Gastroesophageal sphincter (tissue), 4 donors: ENCODE measurements at regions not wholly inside any gene's neighbourhood (a gene's known extent, or its start where the extent isn't known, plus 50 kb on each side); places are given as distances from the start of the nearest gene placed in this dataset.

Experiments
- ATAC-seq: fragments of 150-250 bp; one replicate; pipeline ENCODE4 v1.9.1; 2016; ENCODE audit warnings: mild to moderate bottlenecking, moderate library complexity
- H3K27ac ChIP-seq, 4 donors: fragments of 200-600 bp; sonication (generic) in 3 of 4; 1 replicate in 3 of 4; 2 replicates in 1 of 4; pipeline ENCODE4 v1.5.1; 2016 to 2019
- H3K27me3 ChIP-seq: fragments of 200-600 bp; sonication (generic); one replicate; pipeline ENCODE4 v1.5.1; 2019
- H3K36me3 ChIP-seq, 2 donors: fragments of 200-600 bp; sonication (generic); one replicate each; pipeline ENCODE4 v1.5.1; 2019; ENCODE audit warnings: control low read depth in 1 of 2
- H3K4me1 ChIP-seq, 3 donors: fragments of 200-600 bp; sonication (generic); 1 replicate in 2 of 3; 2 replicates in 1 of 3; pipeline ENCODE4 v1.5.1; 2016 to 2019; ENCODE audit warnings: control low read depth in 2 of 3
- H3K4me3 ChIP-seq, 2 donors: fragments of 200-600 bp; sonication (generic); one replicate each; pipeline ENCODE4 v1.5.1; 2019; ENCODE audit warnings: mild to moderate bottlenecking in 1 of 2, moderate library complexity in 1 of 2
- H3K9me3 ChIP-seq, 3 donors: fragments of 200-600 bp; sonication (generic); one replicate each; pipeline ENCODE4 v1.5.1; 2017 to 2019; ENCODE audit warnings: control low read depth in 2 of 3
- CTCF ChIP-seq, 4 experiments: fragments of 200-600 bp in 2 of 4; fragments of 450-650 bp in 2 of 4; sonication (generic) in 1 of 4; IDR thresholded peaks; one replicate each; pipeline ENCODE4 v1.5.1; 2017 to 2019; ENCODE audit warnings: antibody characterized with exemption in 4 of 4, mild to moderate bottlenecking in 2 of 4, moderate library complexity in 2 of 4
- EP300 ChIP-seq: sonication (generic); formaldehyde crosslinking; IDR thresholded peaks from one replicate; pipeline ENCODE4 v1.6.1; 2017; ENCODE audit warnings: antibody characterized with exemption, mild to moderate bottlenecking
- POLR2A ChIP-seq, 2 donors: fragments of 450-650 bp; IDR thresholded peaks; one replicate each; pipeline ENCODE4 v1.6.1; 2017; ENCODE audit warnings: antibody characterized with exemption in 2 of 2, mild to moderate bottlenecking in 2 of 2, moderate library complexity in 1 of 2
- POLR2AphosphoS5 ChIP-seq: sonication (generic); formaldehyde crosslinking; IDR thresholded peaks from one replicate; pipeline ENCODE4 v1.6.1; 2017; ENCODE audit warnings: antibody characterized with exemption
- WGBS, 2 donors: methylation state at CpG; one replicate each; pipeline ENCODE4 v1.1.5; 2018; ENCODE audit warnings: low coverage in 1 of 2; 5-methylcytosine and 5-hydroxymethylcytosine counted together

- Histone ChIP-seq H3K27me3 (no peaks in the 10 kb centered on the region), H3K4me1 (no peaks in the 10 kb centered on the region), H3K36me3 (no peaks in the 10 kb centered on the region), H3K27ac (no peak overlapping the region), H3K9me3 (no peaks in the 10 kb centered on the region), H3K4me3 (no peak overlapping the region)
- WGBS, 2 donors = 61 to 100% methylated on average over 2 of the region's 2 CpGs
- TF ChIP-seq CTCF (IDR thresholded peaks at IDR 0.05) (no peak), POLR2A (IDR thresholded peaks at IDR 0.05) (no peak), EP300 (no peak), POLR2AphosphoS5 (no peak)
- ATAC-seq = no peak
Measured at GRCh38 chr16:52613508-52613907, 66.6 kb upstream of the TOX3 start.

- Histone ChIP-seq H3K4me3 (no peak overlapping the region), H3K27ac (no peak overlapping the region), H3K27me3 (no peaks in the 10 kb centered on the region), H3K36me3 (no peaks in the 10 kb centered on the region), H3K4me1 (no peaks in the 10 kb centered on the region), H3K9me3 (no peaks in the 10 kb centered on the region)
- no peak for ATAC-seq
- no peak for TF ChIP-seq POLR2AphosphoS5
- WGBS, 2 donors = 45 to 60% methylated on average over 4 to 9 of the region's 9 CpGs
Measured at GRCh38 chr16:52611817-52612673, 65.1 kb upstream of the TOX3 start.

- WGBS, 2 donors = 50 to 86% methylated on average over 1 of the region's 1 CpG
- Histone ChIP-seq H3K36me3 (no peaks in the 10 kb centered on the region), H3K27me3 (no peaks in the 10 kb centered on the region), H3K4me3 (no peak overlapping the region), H3K9me3 (no peaks in the 10 kb centered on the region), H3K4me1 (no peaks in the 10 kb centered on the region), H3K27ac (no peak overlapping the region)
- TF ChIP-seq EP300 = no peak
- TF ChIP-seq POLR2A (IDR thresholded peaks at IDR 0.05) = no peak
- TF ChIP-seq POLR2AphosphoS5 = no peak
- no peak for TF ChIP-seq CTCF (IDR thresholded peaks at IDR 0.05)
- ATAC-seq = no peak
Measured at GRCh38 chr16:52603015-52603414, 56.1 kb upstream of the TOX3 start.

- 45 to 64% methylated on average over 3 to 5 of the region's 5 CpGs for WGBS, 2 donors
- Histone ChIP-seq H3K27ac (no peak overlapping the region), H3K27me3 (no peaks in the 10 kb centered on the region), H3K4me1 (no peaks in the 10 kb centered on the region), H3K36me3 (no peaks in the 10 kb centered on the region), H3K9me3 (no peaks in the 10 kb centered on the region), H3K4me3 (no peak overlapping the region)
- no peak for TF ChIP-seq POLR2A (IDR thresholded peaks at IDR 0.05)
- no peak for TF ChIP-seq EP300
- TF ChIP-seq POLR2AphosphoS5 = no peak
- TF ChIP-seq CTCF (IDR thresholded peaks at IDR 0.05) = no peak
- no peak for ATAC-seq
Measured at GRCh38 chr16:52597772-52598483, 51.0 kb upstream of the TOX3 start.

- Histone ChIP-seq H3K4me1 (no peaks in the 10 kb centered on the region), H3K27ac (no peak overlapping the region), H3K36me3 (no peaks in the 10 kb centered on the region), H3K4me3 (no peak overlapping the region), H3K9me3 (no peaks in the 10 kb centered on the region), H3K27me3 (no peaks in the 10 kb centered on the region)
- 25 to 34% methylated on average over 3 of the region's 3 CpGs for WGBS, 2 donors
- TF ChIP-seq EP300 (no peak), CTCF (IDR thresholded peaks at IDR 0.05) (no peak), POLR2A (IDR thresholded peaks at IDR 0.05) (no peak), POLR2AphosphoS5 (no peak)
- ATAC-seq = no peak
Measured at GRCh38 chr16:52597073-52597771, 50.3 kb upstream of the TOX3 start.
